ENCODE measurements at regions not wholly inside any gene's neighbourhood (a gene's known extent, or its start where the extent isn't known, plus 50 kb on each side); places are given as distances from the start of the nearest gene placed in this dataset.

DNA sequence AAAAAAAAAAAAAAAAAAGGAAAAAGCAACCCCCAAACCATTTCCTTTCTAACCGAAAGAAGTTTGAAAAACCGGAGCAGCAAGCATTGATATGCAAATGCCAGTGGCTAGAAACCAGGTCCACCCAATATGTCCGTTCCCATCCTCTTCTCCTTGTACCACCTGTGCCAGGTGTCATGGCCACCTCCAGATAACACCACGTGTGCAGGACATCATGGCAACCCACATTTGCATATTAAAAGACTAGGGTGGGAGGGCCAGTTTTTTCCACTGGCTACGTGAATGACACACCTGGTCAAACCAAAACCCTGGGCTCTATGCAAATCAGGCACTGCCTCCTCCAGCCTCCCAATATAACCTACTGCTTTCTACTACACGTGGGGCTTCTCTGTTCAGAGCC lies 303.3 kb upstream of the GULP1 start:
- H3K9me3 Mint-ChIP-seq: no peaks in the 10 kb centered on the region
- Histone ChIP-seq H3K36me3 (replicated peaks in 1 of 2; ENCODE audit: control insufficient read depth in 1 of 2, insufficient read depth in 2 of 2, low read length in 2 of 2) (no peaks in the 10 kb centered on the region), H3K79me2 (ENCODE audit: insufficient read depth, low read length) (no peaks in the 10 kb centered on the region), H3K4me2 (replicated peaks; ENCODE audit: extremely low read depth, low read length, poor library complexity, severe bottlenecking) (no peak overlapping the region), H3K4me1 (ENCODE audit: control insufficient read depth in 1 of 2, insufficient read depth in 2 of 2, low read length in 2 of 2) (peaks cover 0 to under 1% of the 10 kb centered on the region in 2 donors), H2AFZ (ENCODE audit: insufficient read depth, low read depth, low read length, poor library complexity, severe bottlenecking) (no peak overlapping the region), H3K4me3 (replicated peaks in 1 of 3; ENCODE audit: low read depth in 2 of 3, low read length in 3 of 3) (no peak overlapping the region), H4K20me1 (ENCODE audit: insufficient read depth, low read length) (no peaks in the 10 kb centered on the region), H3K9me3 (replicated peaks in 1 of 2; ENCODE audit: control insufficient read depth in 1 of 2, insufficient read depth in 1 of 2, low read length in 2 of 2) (no peaks in the 10 kb centered on the region), H3K9ac (ENCODE audit: insufficient read depth, low read length, poor library complexity, severe bottlenecking) (no peak overlapping the region), H3K27ac (ENCODE audit: low read depth in 1 of 2, low read length in 2 of 2) (no peak overlapping the region), H3K27me3 (ENCODE audit: control insufficient read depth in 2 of 2, insufficient read depth in 2 of 2, low read length in 2 of 2) (peaks cover 0 to 2% of the 10 kb centered on the region in 2 donors)
- DNase-seq: no peak
- intact Hi-C loops (cut with micrococcal nuclease): no loop called here
- H3K27ac Mint-ChIP-seq: no peak overlapping the region
- no peak overlapping the region for H3K4me3 Mint-ChIP-seq
- H3K4me1 Mint-ChIP-seq: peaks cover 4% of the 10 kb centered on the region
- no peaks in the 10 kb centered on the region for H3K36me3 Mint-ChIP-seq
- peaks cover 2% of the 10 kb centered on the region in 3 donors for H3K27me3 Mint-ChIP-seq (ENCODE audit: low read depth in 3 of 3)
- TF ChIP-seq, protein P1, sequence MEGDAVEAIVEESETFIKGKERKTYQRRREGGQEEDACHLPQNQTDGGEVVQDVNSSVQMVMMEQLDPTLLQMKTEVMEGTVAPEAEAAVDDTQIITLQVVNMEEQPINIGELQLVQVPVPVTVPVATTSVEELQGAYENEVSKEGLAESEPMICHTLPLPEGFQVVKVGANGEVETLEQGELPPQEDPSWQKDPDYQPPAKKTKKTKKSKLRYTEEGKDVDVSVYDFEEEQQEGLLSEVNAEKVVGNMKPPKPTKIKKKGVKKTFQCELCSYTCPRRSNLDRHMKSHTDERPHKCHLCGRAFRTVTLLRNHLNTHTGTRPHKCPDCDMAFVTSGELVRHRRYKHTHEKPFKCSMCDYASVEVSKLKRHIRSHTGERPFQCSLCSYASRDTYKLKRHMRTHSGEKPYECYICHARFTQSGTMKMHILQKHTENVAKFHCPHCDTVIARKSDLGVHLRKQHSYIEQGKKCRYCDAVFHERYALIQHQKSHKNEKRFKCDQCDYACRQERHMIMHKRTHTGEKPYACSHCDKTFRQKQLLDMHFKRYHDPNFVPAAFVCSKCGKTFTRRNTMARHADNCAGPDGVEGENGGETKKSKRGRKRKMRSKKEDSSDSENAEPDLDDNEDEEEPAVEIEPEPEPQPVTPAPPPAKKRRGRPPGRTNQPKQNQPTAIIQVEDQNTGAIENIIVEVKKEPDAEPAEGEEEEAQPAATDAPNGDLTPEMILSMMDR (IDR thresholded peaks at IDR 0.05): no peak
- WGBS (ENCODE audit: insufficient coverage): 0% methylated on average over 3 of the region's 6 CpGs

DNA sequence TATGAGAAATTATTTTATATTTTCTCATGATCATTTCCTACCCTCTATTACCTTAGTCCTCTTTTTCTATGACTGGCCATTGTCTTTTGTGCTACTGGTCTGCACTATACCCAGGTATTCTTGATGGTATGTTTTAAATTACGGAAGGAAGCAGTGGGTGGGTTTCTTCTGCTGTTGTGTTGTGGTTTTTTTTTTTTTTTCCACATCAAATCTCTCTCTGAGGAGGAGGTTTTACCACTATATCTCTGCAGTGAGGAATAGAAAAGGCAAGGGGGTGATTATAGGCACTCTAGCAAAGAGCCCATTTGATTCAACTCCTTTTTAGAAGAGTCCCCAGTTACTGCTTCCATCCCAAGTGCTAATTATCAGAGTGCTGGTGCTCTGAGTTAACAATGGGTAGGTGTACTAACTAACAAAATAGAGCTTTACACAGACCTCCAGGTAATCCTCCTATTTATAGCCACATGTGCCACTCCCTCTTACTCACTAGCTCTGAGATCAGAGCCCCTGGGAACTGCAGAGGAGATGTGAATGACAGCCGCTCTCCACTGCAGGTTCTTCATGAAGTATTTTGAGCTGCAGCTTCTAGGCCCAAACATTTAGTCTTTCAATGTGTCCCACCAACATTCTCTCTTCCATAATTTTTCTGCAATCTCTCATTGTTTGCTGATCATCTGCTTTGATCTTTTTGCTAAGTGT lies 301.6 kb upstream of the GULP1 start:
- Histone ChIP-seq H2AFZ (ENCODE audit: insufficient read depth, low read depth, low read length, poor library complexity, severe bottlenecking) (no peak overlapping the region), H3K9me3 (replicated peaks in 1 of 2; ENCODE audit: control insufficient read depth in 1 of 2, insufficient read depth in 1 of 2, low read length in 2 of 2) (no peaks in the 10 kb centered on the region), H3K4me1 (ENCODE audit: control insufficient read depth in 1 of 2, insufficient read depth in 2 of 2, low read length in 2 of 2) (no peaks in the 10 kb centered on the region), H3K4me2 (replicated peaks; ENCODE audit: extremely low read depth, low read length, poor library complexity, severe bottlenecking) (no peak overlapping the region), H3K4me3 (replicated peaks in 1 of 3; ENCODE audit: low read depth in 2 of 3, low read length in 3 of 3) (no peak overlapping the region), H3K36me3 (replicated peaks in 1 of 2; ENCODE audit: control insufficient read depth in 1 of 2, insufficient read depth in 2 of 2, low read length in 2 of 2) (no peaks in the 10 kb centered on the region), H3K9ac (ENCODE audit: insufficient read depth, low read length, poor library complexity, severe bottlenecking) (no peak overlapping the region), H3K27me3 (ENCODE audit: control insufficient read depth in 2 of 2, insufficient read depth in 2 of 2, low read length in 2 of 2) (peaks cover 0 to 2% of the 10 kb centered on the region in 2 donors), H3K27ac (ENCODE audit: low read depth in 1 of 2, low read length in 2 of 2) (no peak overlapping the region), H3K79me2 (ENCODE audit: insufficient read depth, low read length) (no peaks in the 10 kb centered on the region), H4K20me1 (ENCODE audit: insufficient read depth, low read length) (no peaks in the 10 kb centered on the region)
- intact Hi-C loops (cut with micrococcal nuclease): no loop called here
- H3K27ac Mint-ChIP-seq: no peak overlapping the region
- DNase-seq: no peak
- peaks cover 2% of the 10 kb centered on the region for H3K4me1 Mint-ChIP-seq
- 67% methylated on average over 1 of the region's 2 CpGs for WGBS (ENCODE audit: insufficient coverage)
- H3K27me3 Mint-ChIP-seq (ENCODE audit: low read depth in 3 of 3): peaks cover 2% of the 10 kb centered on the region in 3 donors
- H3K36me3 Mint-ChIP-seq: no peaks in the 10 kb centered on the region
- no peak overlapping the region for H3K4me3 Mint-ChIP-seq
- H3K9me3 Mint-ChIP-seq: no peaks in the 10 kb centered on the region
- TF ChIP-seq, protein P1 (IDR thresholded peaks at IDR 0.05): no peak

All from CD14-positive monocyte (primary cell).